GM12878 (cell line): ENCODE measurements at regions not wholly inside any gene's neighbourhood (a gene's known extent, or its start where the extent isn't known, plus 50 kb on each side); places are given as distances from the start of the nearest gene placed in this dataset.

ENCODE experiments used
- BCLAF1 ChIP-seq: fragments of 450-650 bp; IDR thresholded peaks from 2 replicates; pipeline ENCODE4 v1.6.1; 2017; ENCODE audit warnings: antibody characterized with exemption, mild to moderate bottlenecking, moderate library complexity
- BRCA1 ChIP-seq: IDR thresholded peaks from 2 replicates; pipeline ENCODE4 v1.6.1; 2011; ENCODE audit warnings: low read depth, low read length, improper control_type of control experiment
- CEBPZ ChIP-seq: fragments of 150-350 bp; IDR thresholded peaks from 2 replicates; pipeline ENCODE4 v1.6.1; 2016; ENCODE audit warnings: low read depth, low read length
- CREM ChIP-seq: IDR thresholded peaks from 2 replicates; pipeline ENCODE4 v1.6.1; 2014; ENCODE audit warnings: antibody characterized with exemption, low read depth
- DPF2 ChIP-seq: fragments of 450-650 bp; IDR thresholded peaks from 2 replicates; pipeline ENCODE4 v1.6.1; 2017; ENCODE audit warnings: mild to moderate bottlenecking
- ESRRA ChIP-seq: IDR thresholded peaks from 2 replicates; pipeline ENCODE4 v1.6.1; 2012; ENCODE audit warnings: mild to moderate bottlenecking, low read length, improper control_type of control experiment
- FOXM1 ChIP-seq: IDR thresholded peaks from 2 replicates; pipeline ENCODE4 v1.6.1; 2012; ENCODE audit warnings: low read depth, mild to moderate bottlenecking, inconsistent platforms, low read length, moderate library complexity
- HCFC1 ChIP-seq: fragments of 150-350 bp; IDR thresholded peaks from 2 replicates; pipeline ENCODE4 v1.6.1; 2014; ENCODE audit warnings: low read length
- IKZF1 ChIP-seq: fragments of 450-650 bp; conservative IDR thresholded peaks from 2 replicates; pipeline ENCODE4 v1.6.1; 2017; ENCODE audit warnings: antibody characterized with exemption, mild to moderate bottlenecking
- IRF4 ChIP-seq: IDR thresholded peaks from 2 replicates; pipeline ENCODE4 v1.6.1; 2011; ENCODE audit warnings: low read depth, low read length
- MTA2 ChIP-seq: fragments of 450-650 bp; IDR thresholded peaks from 2 replicates; pipeline ENCODE4 v1.6.1; 2016; ENCODE audit warnings: low read depth, mild to moderate bottlenecking, moderate library complexity
- MXI1 ChIP-seq: fragments of 150-350 bp; IDR thresholded peaks from 2 replicates; pipeline ENCODE4 v1.6.1; 2011; ENCODE audit warnings: low read depth, mild to moderate bottlenecking, inconsistent platforms, low read length, improper control_type of control experiment
- NFXL1 ChIP-seq: fragments of 450-650 bp; IDR thresholded peaks from 2 replicates; pipeline ENCODE4 v1.6.1; 2017; ENCODE audit warnings: antibody characterized with exemption, mild to moderate bottlenecking, borderline replicate concordance
- RB1 ChIP-seq: fragments of 450-650 bp; formaldehyde crosslinking; IDR thresholded peaks from 2 replicates; pipeline ENCODE4 v1.6.1; 2017; ENCODE audit warnings: mild to moderate bottlenecking, borderline replicate concordance
- SIX5 ChIP-seq: IDR thresholded peaks from 2 replicates; pipeline ENCODE4 v1.6.1; 2011; ENCODE audit warnings: mild to moderate bottlenecking, low read depth, low read length, moderate library complexity; ENCODE audit not compliant: severe bottlenecking
- SPI1 ChIP-seq: IDR thresholded peaks from 2 replicates; pipeline ENCODE4 v1.6.1; 2011; ENCODE audit warnings: low read depth, mild to moderate bottlenecking, low read length, moderate library complexity, borderline replicate concordance; ENCODE audit not compliant: insufficient read depth
- SUZ12 ChIP-seq: fragments of 200-600 bp; sonication (generic); IDR thresholded peaks from one replicate; pipeline ENCODE4 v1.6.1; 2018; ENCODE audit warnings: antibody characterized with exemption, mild to moderate bottlenecking; ENCODE audit not compliant: unreplicated experiment
- ZBTB33 ChIP-seq: fragments of 450-650 bp; IDR thresholded peaks from 2 replicates; pipeline ENCODE4 v1.6.1; 2017; ENCODE audit warnings: mild to moderate bottlenecking
- ZBTB4 ChIP-seq: fragments of 450-650 bp; formaldehyde crosslinking; IDR thresholded peaks from 2 replicates; pipeline ENCODE4 v1.4.0; 2022; ENCODE audit warnings: mild to moderate bottlenecking, moderate library complexity
- ZNF24 ChIP-seq: fragments of 450-650 bp; IDR thresholded peaks from 2 replicates; pipeline ENCODE4 v1.6.1; 2017; ENCODE audit warnings: antibody characterized with exemption, mild to moderate bottlenecking
- ZSCAN29 ChIP-seq: fragments of 450-650 bp; IDR thresholded peaks from 2 replicates; pipeline ENCODE4 v1.6.1; 2017; ENCODE audit warnings: mild to moderate bottlenecking, moderate library complexity
- ZZZ3 ChIP-seq: IDR thresholded peaks from 2 replicates; pipeline ENCODE4 v1.6.1; 2011; ENCODE audit warnings: low read depth; ENCODE audit not compliant: control insufficient read depth, insufficient read length

GRCh38 chr6:6840831-6841291 lies 252.3 kb downstream of the LY86 start (continued):
- no peak for TF ChIP-seq CEBPZ
- TF ChIP-seq HCFC1, result no peak
- no peak for TF ChIP-seq NFXL1
- TF ChIP-seq BRCA1, result no peak
- no peak for TF ChIP-seq SUZ12
- no peak for TF ChIP-seq RB1
- no peak for TF ChIP-seq ESRRA
- no peak for TF ChIP-seq SIX5
- no peak for TF ChIP-seq FOXM1
- peak; percentile 81 for TF ChIP-seq IKZF1
- no peak for TF ChIP-seq ZZZ3
- no peak for TF ChIP-seq ZBTB33
- no peak for TF ChIP-seq MXI1
- TF ChIP-seq ZBTB4 (CRISPR knock-in tag), result no peak
- TF ChIP-seq IRF4, result peak; percentile 89; the same call in 1 of the 2 replicates
- TF ChIP-seq ZSCAN29, result no peak
- peak; percentile 81 for TF ChIP-seq DPF2
- no peak for TF ChIP-seq ZNF24
- TF ChIP-seq MTA2, result peak; percentile 39; the same call in 1 of the 2 replicates
- TF ChIP-seq SPI1, result peak; percentile 91
- no peak for TF ChIP-seq CREM
- TF ChIP-seq BCLAF1, result no peak
